Activated naive CD8-positive, alpha-beta T cell treated with anti-CD3 and anti-CD28 coated beads, Interleukin-2, amount 10 ng/mL, durations not matched to agents 7 days and 5 days (primary cell): ENCODE measurements at regions not wholly inside any gene's neighbourhood (a gene's known extent, or its start where the extent isn't known, plus 50 kb on each side); places are given as distances from the start of the nearest gene placed in this dataset.
"Not testable (repeated sequence)": the region's sequence is repeated elsewhere in the genome, so short reads cannot be mapped to it uniquely, and the experiment has no call there.

Experiments used
- ATAC-seq: fragments of 150-1000 bp; cut with Tn5 transposase; one replicate; pipeline ENCODE4 v1.10.0; 2021; ENCODE audit warnings: low read depth, moderate library complexity
- POLR2A ChIA-PET: fragments of 350-600 bp; sonication (Branson Sonifier 250); formaldehyde crosslinking; loops from one replicate; lab custom pipeline; 2021; ENCODE audit warnings: antibody characterized with exemption; lab: Charles Lee
- DNase-seq: peaks from one replicate; pipeline ENCODE4 v3.0.0; 2021
- H3K27ac Mint-ChIP-seq: one replicate; pipeline ENCODE4 v1.8.0; 2022; ENCODE audit warnings: mild to moderate bottlenecking, mixed read lengths
- H3K27me3 Mint-ChIP-seq: one replicate; pipeline ENCODE4 v1.8.0; 2022; ENCODE audit warnings: mild to moderate bottlenecking, moderate library complexity, mixed read lengths
- H3K36me3 Mint-ChIP-seq: one replicate; pipeline ENCODE4 v1.8.0; 2021; ENCODE audit warnings: mild to moderate bottlenecking, mixed read lengths
- H3K4me1 Mint-ChIP-seq: one replicate; pipeline ENCODE4 v1.8.0; 2021; ENCODE audit warnings: mixed read lengths
- H3K4me3 Mint-ChIP-seq: one replicate; pipeline ENCODE4 v1.8.0; 2022; ENCODE audit warnings: mild to moderate bottlenecking, moderate library complexity, mixed read lengths
- H3K9me3 Mint-ChIP-seq: one replicate; pipeline ENCODE4 v1.8.0; 2021; ENCODE audit warnings: mixed read lengths

- ATAC-seq = no peak
- no peak overlapping the region for H3K4me3 Mint-ChIP-seq
- H3K4me1 Mint-ChIP-seq = no peaks in the 10 kb centered on the region
- POLR2A ChIA-PET = no interaction called here
- peaks cover 1% of the 10 kb centered on the region for H3K9me3 Mint-ChIP-seq
- no peak overlapping the region for H3K27ac Mint-ChIP-seq
- no peaks in the 10 kb centered on the region for H3K27me3 Mint-ChIP-seq
- DNase-seq = no peak
- no peaks in the 10 kb centered on the region for H3K36me3 Mint-ChIP-seq
These were observed 323.2 kb downstream of the NEBL start for GRCh38 chr10:20573924-20574323.

- H3K4me1 Mint-ChIP-seq, H3K27me3 Mint-ChIP-seq, H3K36me3 Mint-ChIP-seq, H3K4me3 Mint-ChIP-seq, POLR2A ChIA-PET, H3K9me3 Mint-ChIP-seq, H3K27ac Mint-ChIP-seq, ATAC-seq, DNase-seq: not testable (repeated sequence)
These were observed 341.1 kb downstream of the NEBL start for GRCh38 chr10:20555990-20556389.

- DNase-seq (no peak), ATAC-seq (no peak)
- no peaks in the 10 kb centered on the region for H3K9me3 Mint-ChIP-seq
- no peaks in the 10 kb centered on the region for H3K36me3 Mint-ChIP-seq
- H3K27me3 Mint-ChIP-seq = no peaks in the 10 kb centered on the region
- H3K4me1 Mint-ChIP-seq = no peaks in the 10 kb centered on the region
- POLR2A ChIA-PET = no interaction called here
- H3K4me3 Mint-ChIP-seq = no peak overlapping the region
- no peak overlapping the region for H3K27ac Mint-ChIP-seq
These were observed 344.7 kb downstream of the NEBL start for GRCh38 chr10:20552382-20552781.

- Mint-ChIP-seq H3K4me3 (no peak overlapping the region), H3K27me3 (no peaks in the 10 kb centered on the region), H3K9me3 (no peaks in the 10 kb centered on the region), H3K27ac (no peak overlapping the region), H3K36me3 (no peaks in the 10 kb centered on the region), H3K4me1 (no peaks in the 10 kb centered on the region)
- ATAC-seq (no peak), DNase-seq (no peak)
- POLR2A ChIA-PET = no interaction called here
These were observed 345.4 kb downstream of the NEBL start for GRCh38 chr10:20551761-20552160.

- no peak for DNase-seq
- Mint-ChIP-seq H3K4me1 (no peaks in the 10 kb centered on the region), H3K9me3 (peaks cover 6% of the 10 kb centered on the region), H3K36me3 (no peaks in the 10 kb centered on the region), H3K27ac (no peak overlapping the region), H3K27me3 (no peaks in the 10 kb centered on the region), H3K4me3 (no peak overlapping the region)
- POLR2A ChIA-PET = no interaction called here
- ATAC-seq = no peak
These were observed 360.9 kb downstream of the NEBL start for GRCh38 chr10:20535897-20536881.

GRCh38 chr10:20531241-20531883 is 365.7 kb downstream of the NEBL start:
- DNase-seq, H3K9me3 Mint-ChIP-seq, H3K36me3 Mint-ChIP-seq, H3K27me3 Mint-ChIP-seq, POLR2A ChIA-PET, H3K4me3 Mint-ChIP-seq, H3K4me1 Mint-ChIP-seq, ATAC-seq, H3K27ac Mint-ChIP-seq: not testable (repeated sequence)

- Mint-ChIP-seq H3K27ac (no peak overlapping the region), H3K36me3 (no peaks in the 10 kb centered on the region), H3K4me3 (no peak overlapping the region), H3K27me3 (no peaks in the 10 kb centered on the region), H3K4me1 (no peaks in the 10 kb centered on the region), H3K9me3 (peaks cover 5% of the 10 kb centered on the region)
- DNase-seq = no peak
- POLR2A ChIA-PET = no interaction called here
- ATAC-seq = no peak
These were observed 375.9 kb downstream of the NEBL start for GRCh38 chr10:20521186-20521585.

- POLR2A ChIA-PET = no interaction called here
- Mint-ChIP-seq H3K9me3 (peaks cover 6% of the 10 kb centered on the region), H3K4me1 (no peaks in the 10 kb centered on the region), H3K4me3 (no peak overlapping the region), H3K27ac (no peak overlapping the region), H3K36me3 (no peaks in the 10 kb centered on the region), H3K27me3 (no peaks in the 10 kb centered on the region)
- DNase-seq (no peak), ATAC-seq (no peak)
These were observed 381.5 kb downstream of the NEBL start for GRCh38 chr10:20515654-20516053.

GRCh38 chr10:20512631-20513030 is 384.5 kb downstream of the NEBL start:
- Mint-ChIP-seq H3K4me1 (no peaks in the 10 kb centered on the region), H3K9me3 (peaks cover 8% of the 10 kb centered on the region), H3K4me3 (no peak overlapping the region), H3K27ac (no peak overlapping the region), H3K36me3 (no peaks in the 10 kb centered on the region), H3K27me3 (no peaks in the 10 kb centered on the region)
- POLR2A ChIA-PET = no interaction called here
- DNase-seq (no peak), ATAC-seq (no peak)

- ATAC-seq = no peak
- Mint-ChIP-seq H3K36me3 (no peaks in the 10 kb centered on the region), H3K27ac (no peak overlapping the region), H3K9me3 (peaks cover 4% of the 10 kb centered on the region), H3K27me3 (no peaks in the 10 kb centered on the region), H3K4me3 (no peak overlapping the region), H3K4me1 (no peaks in the 10 kb centered on the region)
- DNase-seq = no peak
- POLR2A ChIA-PET = no interaction called here
These were observed 388.2 kb downstream of the NEBL start for GRCh38 chr10:20508921-20509320.

- no peak overlapping the region for H3K27ac Mint-ChIP-seq
- no peak for ATAC-seq
- no peak overlapping the region for H3K4me3 Mint-ChIP-seq
- H3K4me1 Mint-ChIP-seq = no peaks in the 10 kb centered on the region
- POLR2A ChIA-PET = no interaction called here
- no peak for DNase-seq
- H3K27me3 Mint-ChIP-seq = no peaks in the 10 kb centered on the region
- H3K36me3 Mint-ChIP-seq = no peaks in the 10 kb centered on the region
- H3K9me3 Mint-ChIP-seq = peaks cover 9% of the 10 kb centered on the region
These were observed 394.1 kb downstream of the NEBL start for GRCh38 chr10:20502903-20503585.

GRCh38 chr10:20494474-20494873 is 402.6 kb downstream of the NEBL start:
- DNase-seq (no peak), ATAC-seq (no peak)
- POLR2A ChIA-PET = no interaction called here
- H3K4me3 Mint-ChIP-seq = no peak overlapping the region
- no peaks in the 10 kb centered on the region for H3K36me3 Mint-ChIP-seq
- H3K27me3 Mint-ChIP-seq = no peaks in the 10 kb centered on the region
- peaks cover 8% of the 10 kb centered on the region for H3K9me3 Mint-ChIP-seq
- no peak overlapping the region for H3K27ac Mint-ChIP-seq
- no peaks in the 10 kb centered on the region for H3K4me1 Mint-ChIP-seq

GRCh38 chr10:20492447-20492846 is 404.7 kb downstream of the NEBL start:
- Mint-ChIP-seq H3K9me3 (peaks cover 9% of the 10 kb centered on the region), H3K4me3 (no peak overlapping the region), H3K27me3 (no peaks in the 10 kb centered on the region), H3K27ac (no peak overlapping the region), H3K36me3 (no peaks in the 10 kb centered on the region), H3K4me1 (no peaks in the 10 kb centered on the region)
- POLR2A ChIA-PET = interaction anchor here (0.6 kb wide), 1 partner anchor 70 kb away, joined by 4 read pairs; no protein-coding TSS in a partner anchor
- ATAC-seq (no peak), DNase-seq (no peak)
